ENCODE measurements at regions not wholly inside any gene's neighbourhood (a gene's known extent, or its start where the extent isn't known, plus 50 kb on each side); places are given as distances from the start of the nearest gene placed in this dataset.
"Not testable (repeated sequence)": the region's sequence is repeated elsewhere in the genome, so short reads cannot be mapped to it uniquely, and the experiment has no call there.

- TF ChIP-seq CTCF, EZH2phosphoT487 (IDR thresholded peaks at IDR 0.05; ENCODE audit: low read length): not testable (repeated sequence)
Measured at GRCh38 chr9:113739605-113740507, 136.3 kb upstream of the ZNF618 start.

All from MM.1S (cell line).